Transverse colon (tissue), 4 donors: ENCODE measurements at regions not wholly inside any gene's neighbourhood (a gene's known extent, or its start where the extent isn't known, plus 50 kb on each side); places are given as distances from the start of the nearest gene placed in this dataset.

ENCODE experiments used
- DNase-seq: peaks from one replicate; pipeline ENCODE4 v3.0.0-alpha.2; 2019
- H3K27ac ChIP-seq, 4 donors: fragments of 200-600 bp; sonication (generic); 2 replicates each; pipeline ENCODE4 v1.5.1; 2016 to 2018; ENCODE audit warnings: inconsistent platforms in 4 of 4
- H3K27me3 ChIP-seq: fragments of 200-600 bp; sonication (generic); 2 replicates; pipeline ENCODE4 v1.5.1; 2017; ENCODE audit warnings: inconsistent platforms
- H3K36me3 ChIP-seq, 4 donors: fragments of 200-600 bp; sonication (generic); 2 replicates each; pipeline ENCODE4 v1.5.1; 2017 to 2019; ENCODE audit warnings: inconsistent platforms in 4 of 4
- H3K4me1 ChIP-seq, 4 donors: fragments of 200-600 bp; sonication (generic); 2 replicates each; pipeline ENCODE4 v1.5.1; 2017 to 2020; ENCODE audit warnings: inconsistent platforms in 4 of 4
- H3K4me3 ChIP-seq, 4 donors: fragments of 200-600 bp; sonication (generic); 1 replicate in 1 of 4; 2 replicates in 3 of 4; pipeline versions ENCODE4 v1.5.1 to v1.6.1; 2017 to 2019; ENCODE audit warnings: inconsistent platforms in 4 of 4
- H3K9me3 ChIP-seq, 2 donors: fragments of 200-600 bp; sonication (generic); 2 replicates each; pipeline ENCODE4 v1.5.1; 2017 to 2019; ENCODE audit warnings: inconsistent platforms in 2 of 2
- CTCF ChIP-seq, 5 experiments: fragments of 200-600 bp in 3 of 5; fragments of 450-650 bp in 2 of 5; sonication (generic) in 3 of 5; IDR thresholded peaks; 1 replicate in 2 of 5; 2 replicates in 3 of 5; pipeline ENCODE4 v1.5.1; 2016 to 2017; ENCODE audit warnings: antibody characterized with exemption in 5 of 5, inconsistent platforms in 3 of 5, mild to moderate bottlenecking in 2 of 5, moderate library complexity in 1 of 5
- EP300 ChIP-seq: sonication (generic); formaldehyde crosslinking; IDR thresholded peaks from one replicate; pipeline ENCODE4 v1.6.1; 2017; ENCODE audit warnings: antibody characterized with exemption, low read depth
- POLR2A ChIP-seq: fragments of 450-650 bp; IDR thresholded peaks from one replicate; pipeline ENCODE4 v1.6.1; 2016; ENCODE audit warnings: antibody characterized with exemption, mild to moderate bottlenecking, moderate library complexity
- POLR2AphosphoS5 ChIP-seq, 3 donors: sonication (generic); formaldehyde crosslinking; IDR thresholded peaks; one replicate each; pipeline ENCODE4 v1.6.1; 2016; ENCODE audit warnings: antibody characterized with exemption in 3 of 3
- WGBS, 2 donors: methylation state at CpG; one replicate each; pipeline ENCODE4 v1.1.5; 2018; ENCODE audit warnings: low coverage in 1 of 2; 5-methylcytosine and 5-hydroxymethylcytosine counted together
- in situ Hi-C, 4 donors: fragments of 200-750 bp; cut with MboI; loops; one replicate each; pipeline versions ENCODE4 v1.15.0 to v1.15.1; 2017; ENCODE audit warnings: low sequenced_read_pairs in 3 of 4, low pct_ligation_motif_present in 1 of 4, low pct_unique_long_range_greater_than_20kb in 1 of 4
- intact Hi-C: fragments of 100-400 bp; cut with DNase I; formaldehyde crosslinking; loops from one replicate; pipeline ENCODE4 v1.15.1; 2023; ENCODE audit warnings: low total_unique reads

- Histone ChIP-seq H3K4me1 (no peaks in the 10 kb centered on the region), H3K27me3 (no peaks in the 10 kb centered on the region), H3K27ac (no peak overlapping the region), H3K36me3 (no peaks in the 10 kb centered on the region), H3K4me3 (no peak overlapping the region), H3K9me3 (no peaks in the 10 kb centered on the region)
- 86 to 94% methylated on average over 6 to 20 of the region's 20 CpGs for WGBS, 2 donors
- no peak for DNase-seq
- intact Hi-C loops (no loop called here), in situ Hi-C loops (no loop called here)
- no peak for TF ChIP-seq CTCF (IDR thresholded peaks at IDR 0.05)
- no peak for TF ChIP-seq POLR2A
- TF ChIP-seq POLR2AphosphoS5 (IDR thresholded peaks at IDR 0.05): no peak
Observed at GRCh38 chr10:124166431-124167125, 73.2 kb upstream of the CHST15 start.

- no peaks in the 10 kb centered on the region for H3K9me3 ChIP-seq
- H3K27ac ChIP-seq: no peak overlapping the region
- no peak for TF ChIP-seq POLR2A
- no peak for TF ChIP-seq CTCF (IDR thresholded peaks at IDR 0.05)
- no peak for TF ChIP-seq POLR2AphosphoS5 (IDR thresholded peaks at IDR 0.05)
- TF ChIP-seq EP300: no peak
- in situ Hi-C loops: no loop called here
- intact Hi-C loops: no loop called here
- no peak for DNase-seq
- no peaks in the 10 kb centered on the region for H3K27me3 ChIP-seq
- no peak overlapping the region for H3K4me3 ChIP-seq
- H3K4me1 ChIP-seq: no peaks in the 10 kb centered on the region
- no peaks in the 10 kb centered on the region for H3K36me3 ChIP-seq
- WGBS, 2 donors: 81 to 100% methylated on average over 2 to 3 of the region's 3 CpGs
Observed at GRCh38 chr10:124165827-124166226, 72.4 kb upstream of the CHST15 start.

- no peak for TF ChIP-seq EP300
- TF ChIP-seq CTCF (IDR thresholded peaks at IDR 0.05): no peak
- no peak for TF ChIP-seq POLR2AphosphoS5 (IDR thresholded peaks at IDR 0.05)
- TF ChIP-seq POLR2A: no peak
- Histone ChIP-seq H3K4me3 (no peak overlapping the region), H3K27me3 (no peaks in the 10 kb centered on the region), H3K9me3 (no peaks in the 10 kb centered on the region), H3K4me1 (no peaks in the 10 kb centered on the region), H3K36me3 (no peaks in the 10 kb centered on the region), H3K27ac (no peak overlapping the region)
- 96% methylated on average over 8 of the region's 8 CpGs for WGBS, 2 donors
- no peak for DNase-seq
- in situ Hi-C loops: no loop called here
- intact Hi-C loops: no loop called here
Observed at GRCh38 chr10:124165311-124165710, 71.9 kb upstream of the CHST15 start.

DNA sequence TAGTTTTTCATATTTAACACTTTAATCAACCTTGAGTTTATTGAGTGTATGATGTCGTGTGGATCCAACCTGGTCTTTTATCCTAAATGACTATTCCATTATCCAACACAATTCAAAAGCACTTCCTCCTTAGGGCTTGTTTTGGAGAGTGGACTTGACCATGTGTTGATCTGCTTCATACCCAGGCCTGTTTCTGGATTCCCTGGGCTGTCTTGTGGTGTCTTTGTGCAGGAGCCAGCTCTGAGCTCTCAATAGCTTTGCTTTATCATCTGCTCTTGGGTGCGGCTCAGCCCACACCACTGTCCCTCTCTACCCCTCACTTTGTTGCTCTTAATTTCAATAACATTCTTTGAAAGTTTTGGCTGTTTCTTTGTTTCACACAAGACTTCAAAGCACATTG is 70.9 kb upstream of the CHST15 start:
- H3K27me3 ChIP-seq: no peaks in the 10 kb centered on the region
- no peak for DNase-seq
- no peaks in the 10 kb centered on the region for H3K4me1 ChIP-seq
- H3K9me3 ChIP-seq: no peaks in the 10 kb centered on the region
- TF ChIP-seq POLR2A: no peak
- TF ChIP-seq EP300: no peak
- TF ChIP-seq POLR2AphosphoS5 (IDR thresholded peaks at IDR 0.05): no peak
- no peak for TF ChIP-seq CTCF (IDR thresholded peaks at IDR 0.05)
- no peak overlapping the region for H3K27ac ChIP-seq
- no peak overlapping the region for H3K4me3 ChIP-seq
- no peaks in the 10 kb centered on the region for H3K36me3 ChIP-seq
- WGBS, 2 donors: 85 to 91% methylated on average over 2 of the region's 2 CpGs
- intact Hi-C loops: no loop called here
- in situ Hi-C loops: no loop called here
